ENCODE measurements at regions not wholly inside any gene's neighbourhood (a gene's known extent, or its start where the extent isn't known, plus 50 kb on each side); places are given as distances from the start of the nearest gene placed in this dataset.

- DNase-seq: peak in 1 of 56 donors; percentile 4
These were observed 231.6 kb upstream of the RBFOX1 start for GRCh38 chr16:7101054-7101453.

DNA sequence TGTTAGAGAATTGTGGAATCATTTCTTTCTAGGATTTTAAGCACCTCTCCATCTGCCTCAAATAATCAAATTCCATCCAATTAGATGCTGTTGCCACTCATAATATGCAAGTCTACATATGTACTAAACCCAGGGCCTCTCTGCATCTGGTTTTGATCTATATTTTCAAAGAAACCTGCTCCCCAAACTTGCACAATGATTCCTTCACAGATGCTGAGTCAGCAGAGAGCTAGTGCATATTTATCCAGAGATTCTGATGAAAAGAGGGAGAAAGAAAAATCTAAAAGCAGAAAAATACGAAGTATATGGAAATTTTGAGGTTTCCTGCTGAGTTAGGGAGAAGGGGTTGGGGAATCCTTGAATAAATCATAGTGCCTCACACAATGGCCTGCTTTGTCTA lies 235.1 kb upstream of the RBFOX1 start:
- no peak for DNase-seq

- no peak for DNase-seq
These were observed 239.1 kb upstream of the RBFOX1 start for GRCh38 chr16:7093511-7093910.

GRCh38 chr16:7090628-7091115 lies 242.0 kb upstream of the RBFOX1 start:
- DNase-seq: no peak

GRCh38 chr16:7089751-7090150 lies 242.9 kb upstream of the RBFOX1 start:
- no peak for DNase-seq

GRCh38 chr16:7088711-7089110 lies 243.9 kb upstream of the RBFOX1 start:
- DNase-seq: no peak

DNA sequence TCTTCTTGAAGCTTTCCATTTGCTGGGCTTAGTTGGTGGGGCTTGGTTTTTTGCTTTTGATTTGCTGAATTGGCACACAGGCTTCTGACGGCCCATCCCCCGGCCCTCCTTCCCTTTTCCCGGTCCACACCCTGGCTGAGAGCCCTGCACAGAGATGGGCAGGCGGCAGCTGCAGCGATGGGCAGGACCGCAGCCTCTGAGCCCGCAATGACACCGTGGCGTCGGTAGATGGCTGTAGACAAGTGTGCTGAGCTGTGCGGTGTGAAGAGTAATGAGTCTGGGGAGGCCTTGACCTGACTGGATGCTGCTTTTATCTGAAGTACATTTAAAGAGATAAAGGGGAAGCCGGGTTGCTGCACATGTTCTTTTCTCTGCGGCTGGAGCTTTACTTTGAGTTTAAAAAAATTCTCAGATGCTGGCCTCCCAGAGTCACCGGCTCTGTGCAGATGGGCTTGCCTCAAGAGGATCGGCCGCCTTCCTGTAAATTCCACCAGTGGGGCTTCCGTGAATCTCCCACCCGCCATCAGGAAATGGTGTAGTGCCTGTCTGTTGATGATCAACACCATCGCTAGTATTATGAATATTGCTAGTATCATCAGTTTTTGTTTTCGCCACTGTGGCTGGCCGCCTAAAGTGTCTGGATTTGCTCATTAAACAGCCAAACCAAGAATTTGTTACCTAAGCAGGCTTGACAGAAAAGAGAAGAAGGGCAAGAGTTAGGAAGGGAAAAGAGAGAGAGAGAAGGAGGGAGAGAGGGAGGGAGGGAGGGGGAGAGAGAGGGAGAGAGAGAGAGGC lies 245.6 kb upstream of the RBFOX1 start:
- peak in 35 of 56 donors; percentile 1 to 60 (median 8) for DNase-seq

GRCh38 chr16:7085776-7086175 lies 246.9 kb upstream of the RBFOX1 start:
- no peak for DNase-seq

DNA sequence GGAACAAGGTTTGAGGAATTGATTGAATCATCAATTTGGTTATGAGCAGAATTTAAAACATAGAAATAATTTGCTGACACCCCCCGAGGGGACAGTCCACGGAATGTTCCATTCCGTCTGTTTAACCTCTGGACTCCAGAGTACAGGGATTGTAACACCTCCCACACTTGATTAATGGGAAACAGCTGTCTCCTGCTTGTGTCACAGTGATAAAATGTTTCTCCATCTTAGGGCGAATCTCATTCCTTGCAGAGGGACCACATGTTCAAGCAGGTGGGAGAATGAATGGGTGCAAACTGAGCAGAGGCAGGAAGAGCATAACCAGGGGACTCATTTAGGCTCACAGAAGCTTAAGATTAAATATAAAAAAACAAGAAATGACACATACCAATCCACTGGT lies 249.5 kb upstream of the RBFOX1 start:
- DNase-seq: no peak

GRCh38 chr16:7077636-7078035 lies 255.0 kb upstream of the RBFOX1 start:
- no peak for DNase-seq

DNA sequence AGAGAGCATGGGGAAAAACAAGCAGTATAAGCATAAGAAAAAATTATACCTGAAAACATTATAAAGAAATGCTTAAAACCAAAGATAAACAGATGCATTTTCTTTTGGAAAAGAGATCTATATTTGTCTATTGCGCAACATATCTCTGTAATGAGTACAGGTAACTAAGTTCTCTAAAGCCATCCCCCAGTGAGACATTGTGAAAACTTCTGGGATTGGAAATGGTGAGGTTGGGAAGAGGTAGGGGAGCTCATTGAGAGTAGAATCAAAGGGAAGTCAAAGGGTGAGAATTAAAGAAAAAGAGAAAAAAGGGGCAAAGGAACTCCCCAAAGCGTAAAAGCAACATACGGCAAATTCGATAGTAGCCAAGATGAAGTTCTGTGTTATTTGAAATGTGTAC lies 257.9 kb upstream of the RBFOX1 start:
- no peak for DNase-seq

- peak in 2 of 56 donors; percentile 1 to 8 for DNase-seq
These were observed 275.2 kb upstream of the RBFOX1 start for GRCh38 chr16:7057458-7057857.

DNA sequence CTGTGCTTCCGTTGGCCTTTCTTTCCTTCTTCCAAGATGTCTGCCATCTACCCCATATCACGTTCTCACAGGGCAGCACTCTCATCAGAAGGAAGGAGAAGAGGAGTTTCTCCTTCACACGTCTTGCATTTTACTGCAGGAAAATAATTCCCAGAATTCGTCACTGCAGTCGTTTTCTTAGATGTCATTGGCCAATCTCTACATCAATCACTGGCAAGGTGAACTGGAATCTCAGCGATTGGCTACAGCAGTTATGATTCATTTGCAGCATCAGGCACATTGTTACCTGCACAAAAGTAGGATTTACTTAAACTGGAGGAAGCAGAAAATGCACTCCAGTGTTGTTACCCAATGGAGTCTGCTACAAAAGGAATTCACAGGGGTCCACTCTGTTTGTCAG lies 277.2 kb upstream of the RBFOX1 start:
- DNase-seq: no peak

DNA sequence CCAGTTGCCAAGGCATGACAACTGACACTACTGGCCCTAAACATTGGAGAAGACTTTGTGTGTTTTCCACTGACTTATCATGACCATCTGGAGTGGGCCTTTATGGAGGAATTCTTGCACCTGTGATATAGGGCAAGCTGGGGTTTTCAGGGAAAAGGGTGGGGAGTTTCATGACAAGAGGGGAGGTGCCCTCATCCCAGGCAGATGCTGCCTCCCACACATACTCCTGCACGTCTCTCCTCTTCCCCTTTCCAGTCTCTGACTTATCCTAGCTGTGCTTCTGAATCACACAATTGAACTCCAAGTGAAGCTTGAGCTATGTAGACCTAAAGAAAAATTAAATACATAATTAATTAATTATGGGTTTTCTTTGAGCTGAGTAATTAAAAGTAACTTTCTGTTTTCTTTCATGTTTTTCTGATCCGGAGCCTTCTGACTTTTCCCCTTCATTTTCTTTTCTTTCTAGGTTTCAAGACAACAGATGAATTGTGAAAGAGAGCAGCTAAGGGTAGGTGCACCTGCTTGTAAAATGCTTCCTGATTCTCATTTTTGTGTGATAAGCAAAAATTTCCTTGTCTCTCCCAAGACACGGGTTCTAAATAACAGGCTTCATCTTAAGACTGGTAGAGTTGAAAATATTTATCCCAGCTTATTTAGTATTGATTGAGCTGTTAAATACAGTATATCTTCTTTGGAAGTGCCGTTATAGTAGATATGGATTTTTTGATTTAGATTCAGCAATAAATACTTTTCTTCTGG lies 280.9 kb upstream of the RBFOX1 start:
- peak in 7 of 56 donors; percentile 0 to 17 (median 4) for DNase-seq

DNA sequence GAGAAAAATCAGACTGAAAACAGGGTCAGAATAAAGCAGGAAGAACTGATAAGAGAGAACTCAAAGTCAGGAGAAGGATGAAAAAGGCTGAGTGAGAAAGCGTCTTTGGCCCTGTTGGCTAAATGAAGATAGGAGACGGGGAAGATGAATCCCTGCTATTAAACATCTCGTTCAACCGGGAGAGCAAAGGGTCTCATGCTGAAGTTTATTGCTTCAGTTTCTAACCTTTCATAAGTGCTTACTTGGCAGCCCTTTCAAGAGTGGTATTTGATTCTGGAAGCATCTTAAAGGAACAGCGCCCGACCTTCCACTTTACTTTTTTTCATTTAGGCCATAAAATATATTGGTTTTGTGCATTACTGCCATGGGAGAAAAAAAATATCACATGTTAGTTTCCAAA lies 288.3 kb upstream of the RBFOX1 start:
- DNase-seq: no peak

DNA sequence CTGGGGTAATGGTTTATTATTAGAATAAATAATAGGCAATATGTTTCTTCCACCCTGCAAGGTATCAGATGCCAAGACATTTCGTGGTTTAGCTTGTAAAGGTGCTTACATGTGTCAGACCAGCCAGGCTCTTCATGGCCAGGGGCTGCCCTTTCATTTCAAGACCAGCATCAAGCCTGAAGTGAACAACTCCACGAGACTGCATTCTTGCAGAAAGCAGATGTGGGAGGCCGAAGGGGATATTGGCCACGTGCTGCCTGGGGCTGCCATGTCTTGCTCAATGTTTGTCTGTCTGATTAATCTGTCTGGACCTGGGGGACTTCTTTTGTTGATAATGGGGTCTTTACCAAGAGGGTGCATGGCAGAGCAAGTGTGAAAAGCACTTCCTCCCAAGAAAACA lies 294.2 kb upstream of the RBFOX1 start:
- no peak for DNase-seq

DNA sequence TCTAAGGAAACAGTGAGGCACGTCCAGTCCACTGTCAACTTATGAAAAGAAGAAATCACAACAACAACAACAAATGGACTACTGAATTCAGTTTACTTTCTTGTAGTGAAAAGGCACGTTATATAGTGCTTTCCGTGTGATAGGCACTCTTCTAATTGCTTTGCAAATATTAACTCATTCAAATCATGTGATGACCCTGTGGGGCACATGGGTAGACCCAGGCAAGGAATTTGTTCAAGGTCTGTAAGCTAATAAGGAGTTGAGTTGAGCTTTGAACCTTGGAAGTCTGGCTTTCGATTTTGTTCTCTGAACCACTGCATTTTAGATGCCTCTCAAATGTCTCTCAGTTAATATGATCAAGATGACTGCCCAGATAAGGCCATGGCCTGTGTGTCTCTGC lies 295.1 kb upstream of the RBFOX1 start:
- no peak for DNase-seq

DNA sequence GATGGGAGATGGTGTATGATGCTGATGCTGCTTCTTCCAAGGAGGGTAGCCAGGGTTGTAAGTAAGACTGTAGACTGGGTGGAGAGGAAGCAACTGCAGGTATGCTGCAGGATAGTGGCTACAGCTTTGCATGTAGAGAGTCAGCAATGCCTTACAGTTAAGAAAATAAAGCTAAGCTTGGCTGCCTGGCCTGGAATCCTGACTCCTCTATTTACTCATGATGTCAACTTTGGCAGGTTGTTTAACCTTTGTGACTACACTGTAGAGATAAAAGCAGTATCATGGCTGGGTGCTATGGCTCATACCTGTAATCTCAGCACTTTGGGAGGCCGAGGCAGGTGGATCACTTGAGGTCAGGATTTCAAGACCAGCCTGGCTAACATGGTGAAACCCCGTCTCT lies 301.6 kb upstream of the RBFOX1 start:
- no peak for DNase-seq

GRCh38 chr16:7027401-7027800 lies 305.2 kb upstream of the RBFOX1 start:
- no peak for DNase-seq

DNA sequence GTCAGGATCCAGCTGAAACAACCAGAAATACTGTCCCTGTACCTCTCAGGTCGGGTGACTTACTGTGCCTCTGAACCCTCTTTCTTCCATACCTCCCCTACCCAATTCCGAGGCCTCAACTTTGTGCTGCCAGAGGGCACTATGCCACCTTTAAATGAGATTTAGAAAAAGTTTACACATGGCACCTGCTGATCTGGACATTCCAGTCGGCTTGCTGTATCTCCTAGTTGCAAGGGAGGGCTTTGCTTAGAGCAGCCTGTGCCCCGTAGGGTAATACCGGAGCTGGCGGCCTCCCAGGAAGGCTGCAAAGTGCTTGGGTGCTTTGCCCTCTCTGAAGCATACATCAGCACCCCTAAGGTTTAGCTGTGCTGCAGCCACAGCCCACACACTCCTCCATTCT lies 306.0 kb upstream of the RBFOX1 start:
- no peak for DNase-seq

DNA sequence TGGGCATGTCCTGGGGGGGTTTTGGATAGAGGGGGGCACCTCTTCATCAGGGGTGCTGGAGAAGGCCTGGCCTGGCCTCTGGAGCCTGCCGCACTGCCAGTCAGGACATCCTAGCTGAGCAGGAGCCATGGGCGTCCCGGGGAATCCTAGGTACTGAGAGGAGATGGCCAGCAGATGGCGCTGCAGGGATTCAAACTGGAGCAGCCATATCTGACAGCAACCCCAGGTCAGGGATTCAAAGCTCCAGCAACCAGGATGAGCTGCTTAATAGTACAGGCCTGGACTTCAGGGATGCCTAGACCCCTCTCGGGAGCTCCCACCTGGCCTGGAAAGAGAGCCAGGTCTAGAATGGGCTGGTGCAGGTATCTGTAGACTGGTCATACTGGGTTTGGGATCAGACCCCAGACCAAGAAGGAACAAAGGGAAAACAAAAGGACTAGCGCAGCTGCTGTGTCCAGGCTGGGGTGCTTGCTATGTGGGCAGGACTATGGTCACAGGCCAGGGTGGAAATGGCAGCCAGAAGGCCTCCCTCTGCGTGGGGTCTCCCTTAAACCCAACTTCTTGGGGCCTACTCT lies 306.9 kb upstream of the RBFOX1 start:
- peak in 53 of 56 donors; percentile 1 to 82 (median 26) for DNase-seq

- no peak for DNase-seq
These were observed 310.9 kb upstream of the RBFOX1 start for GRCh38 chr16:7021653-7022275.

Data from nucleus accumbens (tissue), 56 donors.